HepG2 (cell line): ENCODE measurements at regions not wholly inside any gene's neighbourhood (a gene's known extent, or its start where the extent isn't known, plus 50 kb on each side); places are given as distances from the start of the nearest gene placed in this dataset.

Experiments used
- ATAC-seq: fragments of 200-7000 bp; cut with Tn5 transposase; 3 replicates; pipeline ENCODE4 v1.9.1; 2020; ENCODE audit warnings: mild to moderate bottlenecking, moderate library complexity
- BruUV-seq: library from RNA; stranded (reverse); fragments of 400-500 nt; replicated peaks from 2 replicates; lab custom pipeline; 2021; lab: Mats Ljungman, UMichigan
- CTCF ChIA-PET: fragments of 300-600 bp; formaldehyde crosslinking; extraction: SDS; loops from one replicate; lab custom pipeline; 2021; ENCODE audit warnings: low total read pairs, inconsistent platforms, low intra/inter-chr PET ratio; lab: Yijun Ruan, JAX
- POLR2A ChIA-PET: fragments of 350-600 bp; sonication (Branson Sonifier 250); formaldehyde crosslinking; loops from one replicate; lab custom pipeline; 2020; ENCODE audit warnings: antibody characterized with exemption, inconsistent platforms; lab: Yijun Ruan, JAX
- DNase-seq: peaks from one replicate; pipeline ENCODE4 v3.0.0-alpha.2; 2015; ENCODE audit warnings: low spot score
- FAIRE-seq: peaks from 3 replicates; lab custom pipeline; 2011; peaks lifted over from hg19 to GRCh38; lab: Jason Lieb, UNC
- H2AFZ ChIP-seq: one replicate; pipeline ENCODE4 v1.6.1; 2011; ENCODE audit warnings: low read length, inconsistent platforms
- H3K27ac ChIP-seq: fragments of 300-600 bp; 3 replicates; pipeline ENCODE4 v1.8.0; 2011; ENCODE audit warnings: mixed run types, mild to moderate bottlenecking, mixed read lengths, low read length, inconsistent platforms; ENCODE audit not compliant: insufficient read depth; ENCODE audit errors: extremely low read length
- H3K27me3 ChIP-seq, 2 experiments: fragments of 200-600 bp in 1 of 2; 2 replicates in 1 of 2; 3 replicates in 1 of 2; pipeline versions ENCODE4 v1.6.0 to v1.8.0; 2011; ENCODE audit warnings: low read length in 2 of 2, mild to moderate bottlenecking in 2 of 2, moderate library complexity in 2 of 2, inconsistent platforms in 1 of 2; ENCODE audit not compliant: insufficient read depth in 2 of 2, control insufficient read depth in 1 of 2
- H3K36me3 ChIP-seq, 2 experiments: fragments of 200-600 bp in 1 of 2; replicated peaks in 1 of 2; 2 replicates in 1 of 2; 3 replicates in 1 of 2; pipeline versions ENCODE4 v1.5.1 to v1.8.0; 2011; ENCODE audit warnings: low read length in 2 of 2, inconsistent platforms in 1 of 2; ENCODE audit not compliant: insufficient read depth in 2 of 2, control insufficient read depth in 1 of 2
- H3K4me1 ChIP-seq: 2 replicates; pipeline ENCODE4 v1.5.1; 2012; ENCODE audit warnings: low read length, inconsistent platforms; ENCODE audit not compliant: insufficient read depth
- H3K4me2 ChIP-seq: 2 replicates; pipeline ENCODE4 v1.6.0; 2011; ENCODE audit warnings: low read depth, low read length, inconsistent platforms
- H3K4me3 ChIP-seq, 3 experiments: fragments of 200-600 bp in 1 of 3; sonication (generic), shearing (Covaris generic) in 1 of 3; replicated peaks in 1 of 3; 2 replicates each; pipeline ENCODE4 v1.5.1; 2011 to 2016; ENCODE audit warnings: low read length in 3 of 3, inconsistent platforms in 2 of 3, low read depth in 2 of 3, mild to moderate bottlenecking in 2 of 3, control low read depth in 1 of 3, mixed read lengths in 1 of 3; ENCODE audit not compliant: insufficient read depth in 1 of 3
- H3K79me2 ChIP-seq: one replicate; pipeline ENCODE4 v1.6.1; 2011; ENCODE audit warnings: low read length, inconsistent platforms; ENCODE audit not compliant: insufficient read depth
- H3K9ac ChIP-seq: 2 replicates; pipeline ENCODE4 v1.6.0; 2011; ENCODE audit warnings: mild to moderate bottlenecking, low read depth, low read length, inconsistent platforms; ENCODE audit not compliant: insufficient read depth
- H3K9me3 ChIP-seq: 2 replicates; pipeline ENCODE4 v1.5.1; 2012; ENCODE audit warnings: mild to moderate bottlenecking, low read length
- H4K20me1 ChIP-seq: 2 replicates; pipeline ENCODE4 v1.6.0; 2011; ENCODE audit warnings: inconsistent platforms, mild to moderate bottlenecking, low read length, moderate library complexity; ENCODE audit not compliant: insufficient read depth
- CBX5 ChIP-seq: sonication (generic); formaldehyde crosslinking; IDR thresholded peaks from 2 replicates; pipeline ENCODE4 v1.4.0; 2020; ENCODE audit warnings: missing genetic modification reagents, borderline replicate concordance
- KAT7 ChIP-seq: IDR thresholded peaks from 2 replicates; pipeline ENCODE4 v1.6.1; 2018; ENCODE audit warnings: borderline replicate concordance, missing compliant biosample characterization
- NFE2 ChIP-seq: sonication (generic); formaldehyde crosslinking; IDR thresholded peaks from 2 replicates; pipeline ENCODE4 v1.4.0; 2020; ENCODE audit warnings: missing genetic modification reagents
- NFE2L2 ChIP-seq: fragments of 150-350 bp; IDR thresholded peaks from 2 replicates; pipeline ENCODE4 v1.6.1; 2014; ENCODE audit warnings: low read length
- ZNF207 ChIP-seq: fragments of 450-650 bp; IDR thresholded peaks from 2 replicates; pipeline ENCODE4 v1.6.1; 2016; ENCODE audit warnings: antibody characterized with exemption, borderline replicate concordance
- ZNF33B ChIP-seq: sonication (generic); formaldehyde crosslinking; IDR thresholded peaks from 2 replicates; pipeline ENCODE4 v1.5.1; 2020; ENCODE audit warnings: mild to moderate bottlenecking, missing genetic modification reagents
- ZNF343 ChIP-seq: sonication (generic); formaldehyde crosslinking; IDR thresholded peaks from 2 replicates; pipeline ENCODE4 v1.4.0; 2020; ENCODE audit warnings: mild to moderate bottlenecking, missing genetic modification reagents
- WGBS: methylation state at CpG from one replicate; pipeline ENCODE4 v1.1.6; 2017; ENCODE audit warnings: low lambda C conversion rate; 5-methylcytosine and 5-hydroxymethylcytosine counted together
- in situ Hi-C: cut with HindIII; loops from 2 replicates; pipeline ENCODE4 v1.10.0; 2017; ENCODE audit warnings: low pct_unique_long_range_greater_than_20kb; ENCODE audit not compliant: extremely low pct_ligation_motif_present
- intact Hi-C: fragments of 100-400 bp; cut with micrococcal nuclease; formaldehyde crosslinking; loops from one replicate; pipeline ENCODE4 v1.10.0; 2022; ENCODE audit not compliant: unreplicated experiment
- TF ChIP-seq, protein P1 (sequence below): sonication (generic); formaldehyde crosslinking; IDR thresholded peaks from 2 replicates; pipeline ENCODE4 v1.4.0; 2020; ENCODE audit warnings: missing genetic modification reagents
- TF ChIP-seq, protein P2 (sequence below): sonication (generic); formaldehyde crosslinking; IDR thresholded peaks from 2 replicates; pipeline ENCODE4 v1.5.0; 2020; ENCODE audit warnings: mild to moderate bottlenecking, missing genetic modification reagents
- TF ChIP-seq, protein P3 (sequence below): IDR thresholded peaks from 2 replicates; pipeline ENCODE4 v1.6.1; 2016

DNA sequence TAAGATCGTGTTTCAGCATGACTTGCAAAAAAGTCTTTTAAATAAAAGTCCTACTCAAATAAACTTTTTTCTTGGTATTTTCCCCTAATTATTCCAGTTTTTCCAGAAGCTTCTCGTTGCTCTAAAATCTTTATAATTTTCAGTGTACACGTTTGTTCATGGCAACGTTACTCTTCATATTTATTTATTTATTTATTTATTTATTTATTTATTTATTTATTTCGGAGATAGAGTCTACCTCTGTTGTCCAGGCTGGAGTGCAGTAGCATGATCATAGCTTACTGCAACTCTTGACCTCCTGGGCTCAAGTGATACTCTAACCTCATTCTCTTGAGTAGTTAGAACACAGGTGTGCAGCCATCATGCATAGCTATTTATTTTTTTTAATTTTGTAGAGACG is 438.3 kb upstream of the MDGA2 start:
- CTCF ChIA-PET = no interaction called here
- Histone ChIP-seq H3K4me1 (no peaks in the 10 kb centered on the region), H3K27ac (no peak overlapping the region), H2AFZ (no peak overlapping the region), H3K9me3 (peaks cover 14% of the 10 kb centered on the region; the same call in 1 of the 2 replicates), H3K36me3 (no peaks in the 10 kb centered on the region), H4K20me1 (no peaks in the 10 kb centered on the region), H3K4me3 (no peak overlapping the region), H3K9ac (no peak overlapping the region), H3K79me2 (no peaks in the 10 kb centered on the region), H3K27me3 (no peaks in the 10 kb centered on the region), H3K4me2 (no peak overlapping the region)
- in situ Hi-C loops = no loop called here
- intact Hi-C loops = no loop called here
- BruUV-seq = no TSS peak
- ATAC-seq (no peak), DNase-seq (no peak), FAIRE-seq (no peak)
- POLR2A ChIA-PET = no interaction called here
- TF ChIP-seq NFE2L2 = peak; percentile 60
- TF ChIP-seq CBX5 (CRISPR knock-in tag) = no peak
- WGBS = 8% methylated on average over 6 of the region's 6 CpGs

DNA sequence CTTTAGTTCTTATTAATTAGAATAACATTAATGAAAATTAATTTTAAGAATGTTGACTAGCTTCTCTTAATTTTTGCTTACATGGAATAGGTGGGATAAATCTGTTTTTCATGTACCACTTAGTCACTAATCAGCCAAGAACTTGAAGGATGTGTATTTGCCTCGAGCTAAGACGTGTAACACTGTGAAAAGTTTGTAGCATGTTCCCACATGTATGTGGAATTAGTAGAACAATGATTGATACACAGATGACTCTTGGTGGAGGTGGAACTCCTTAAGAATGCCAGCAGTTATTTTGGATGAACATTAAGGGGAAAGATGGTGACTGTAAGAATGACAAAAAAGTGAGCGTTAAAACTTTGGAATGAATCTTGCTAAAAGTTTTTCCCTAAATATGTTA is 435.7 kb upstream of the MDGA2 start:
- Histone ChIP-seq H3K27ac (no peak overlapping the region), H3K4me3 (no peak overlapping the region), H3K36me3 (no peaks in the 10 kb centered on the region), H4K20me1 (no peaks in the 10 kb centered on the region), H3K9ac (no peak overlapping the region), H3K79me2 (no peaks in the 10 kb centered on the region), H3K9me3 (peaks cover 14% of the 10 kb centered on the region; the same call in 1 of the 2 replicates), H3K4me1 (no peaks in the 10 kb centered on the region), H3K27me3 (no peaks in the 10 kb centered on the region), H2AFZ (no peak overlapping the region), H3K4me2 (no peak overlapping the region)
- POLR2A ChIA-PET = no interaction called here
- no peak for FAIRE-seq
- intact Hi-C loops (no loop called here), in situ Hi-C loops (no loop called here)
- ATAC-seq = no peak
- CTCF ChIA-PET = no interaction called here
- WGBS = under 1% methylated on average over 3 of the region's 3 CpGs
- BruUV-seq = no TSS peak
- DNase-seq = no peak
- TF ChIP-seq, protein P1, sequence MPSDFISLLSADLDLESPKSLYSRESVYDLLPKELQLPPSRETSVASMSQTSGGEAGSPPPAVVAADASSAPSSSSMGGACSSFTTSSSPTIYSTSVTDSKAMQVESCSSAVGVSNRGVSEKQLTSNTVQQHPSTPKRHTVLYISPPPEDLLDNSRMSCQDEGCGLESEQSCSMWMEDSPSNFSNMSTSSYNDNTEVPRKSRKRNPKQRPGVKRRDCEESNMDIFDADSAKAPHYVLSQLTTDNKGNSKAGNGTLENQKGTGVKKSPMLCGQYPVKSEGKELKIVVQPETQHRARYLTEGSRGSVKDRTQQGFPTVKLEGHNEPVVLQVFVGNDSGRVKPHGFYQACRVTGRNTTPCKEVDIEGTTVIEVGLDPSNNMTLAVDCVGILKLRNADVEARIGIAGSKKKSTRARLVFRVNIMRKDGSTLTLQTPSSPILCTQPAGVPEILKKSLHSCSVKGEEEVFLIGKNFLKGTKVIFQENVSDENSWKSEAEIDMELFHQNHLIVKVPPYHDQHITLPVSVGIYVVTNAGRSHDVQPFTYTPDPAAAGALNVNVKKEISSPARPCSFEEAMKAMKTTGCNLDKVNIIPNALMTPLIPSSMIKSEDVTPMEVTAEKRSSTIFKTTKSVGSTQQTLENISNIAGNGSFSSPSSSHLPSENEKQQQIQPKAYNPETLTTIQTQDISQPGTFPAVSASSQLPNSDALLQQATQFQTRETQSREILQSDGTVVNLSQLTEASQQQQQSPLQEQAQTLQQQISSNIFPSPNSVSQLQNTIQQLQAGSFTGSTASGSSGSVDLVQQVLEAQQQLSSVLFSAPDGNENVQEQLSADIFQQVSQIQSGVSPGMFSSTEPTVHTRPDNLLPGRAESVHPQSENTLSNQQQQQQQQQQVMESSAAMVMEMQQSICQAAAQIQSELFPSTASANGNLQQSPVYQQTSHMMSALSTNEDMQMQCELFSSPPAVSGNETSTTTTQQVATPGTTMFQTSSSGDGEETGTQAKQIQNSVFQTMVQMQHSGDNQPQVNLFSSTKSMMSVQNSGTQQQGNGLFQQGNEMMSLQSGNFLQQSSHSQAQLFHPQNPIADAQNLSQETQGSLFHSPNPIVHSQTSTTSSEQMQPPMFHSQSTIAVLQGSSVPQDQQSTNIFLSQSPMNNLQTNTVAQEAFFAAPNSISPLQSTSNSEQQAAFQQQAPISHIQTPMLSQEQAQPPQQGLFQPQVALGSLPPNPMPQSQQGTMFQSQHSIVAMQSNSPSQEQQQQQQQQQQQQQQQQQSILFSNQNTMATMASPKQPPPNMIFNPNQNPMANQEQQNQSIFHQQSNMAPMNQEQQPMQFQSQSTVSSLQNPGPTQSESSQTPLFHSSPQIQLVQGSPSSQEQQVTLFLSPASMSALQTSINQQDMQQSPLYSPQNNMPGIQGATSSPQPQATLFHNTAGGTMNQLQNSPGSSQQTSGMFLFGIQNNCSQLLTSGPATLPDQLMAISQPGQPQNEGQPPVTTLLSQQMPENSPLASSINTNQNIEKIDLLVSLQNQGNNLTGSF (CRISPR knock-in tag) = no peak
- TF ChIP-seq, protein P2, sequence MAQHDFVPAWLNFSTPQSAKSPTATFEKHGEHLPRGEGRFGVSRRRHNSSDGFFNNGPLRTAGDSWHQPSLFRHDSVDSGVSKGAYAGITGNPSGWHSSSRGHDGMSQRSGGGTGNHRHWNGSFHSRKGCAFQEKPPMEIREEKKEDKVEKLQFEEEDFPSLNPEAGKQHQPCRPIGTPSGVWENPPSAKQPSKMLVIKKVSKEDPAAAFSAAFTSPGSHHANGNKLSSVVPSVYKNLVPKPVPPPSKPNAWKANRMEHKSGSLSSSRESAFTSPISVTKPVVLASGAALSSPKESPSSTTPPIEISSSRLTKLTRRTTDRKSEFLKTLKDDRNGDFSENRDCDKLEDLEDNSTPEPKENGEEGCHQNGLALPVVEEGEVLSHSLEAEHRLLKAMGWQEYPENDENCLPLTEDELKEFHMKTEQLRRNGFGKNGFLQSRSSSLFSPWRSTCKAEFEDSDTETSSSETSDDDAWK (CRISPR knock-in tag) = no peak
- no peak for TF ChIP-seq ZNF33B (CRISPR knock-in tag)
- TF ChIP-seq, protein P3, sequence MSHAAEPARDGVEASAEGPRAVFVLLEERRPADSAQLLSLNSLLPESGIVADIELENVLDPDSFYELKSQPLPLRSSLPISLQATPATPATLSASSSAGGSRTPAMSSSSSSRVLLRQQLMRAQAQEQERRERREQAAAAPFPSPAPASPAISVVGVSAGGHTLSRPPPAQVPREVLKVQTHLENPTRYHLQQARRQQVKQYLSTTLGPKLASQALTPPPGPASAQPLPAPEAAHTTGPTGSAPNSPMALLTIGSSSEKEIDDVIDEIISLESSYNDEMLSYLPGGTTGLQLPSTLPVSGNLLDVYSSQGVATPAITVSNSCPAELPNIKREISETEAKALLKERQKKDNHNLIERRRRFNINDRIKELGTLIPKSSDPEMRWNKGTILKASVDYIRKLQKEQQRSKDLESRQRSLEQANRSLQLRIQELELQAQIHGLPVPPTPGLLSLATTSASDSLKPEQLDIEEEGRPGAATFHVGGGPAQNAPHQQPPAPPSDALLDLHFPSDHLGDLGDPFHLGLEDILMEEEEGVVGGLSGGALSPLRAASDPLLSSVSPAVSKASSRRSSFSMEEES = no peak
- TF ChIP-seq NFE2 (CRISPR knock-in tag) = no peak
- TF ChIP-seq ZNF207 = no peak
- no peak for TF ChIP-seq ZNF343 (CRISPR knock-in tag)
- no peak for TF ChIP-seq KAT7 (CRISPR knock-in tag)
